NCI-H1105 (cell line): ENCODE measurements at regions not wholly inside any gene's neighbourhood (a gene's known extent, or its start where the extent isn't known, plus 50 kb on each side); places are given as distances from the start of the nearest gene placed in this dataset.

Experiments used
- DNase-seq: peaks from one replicate; lab custom pipeline; 2025; lab: John Stamatoyannopoulos, UW

DNA sequence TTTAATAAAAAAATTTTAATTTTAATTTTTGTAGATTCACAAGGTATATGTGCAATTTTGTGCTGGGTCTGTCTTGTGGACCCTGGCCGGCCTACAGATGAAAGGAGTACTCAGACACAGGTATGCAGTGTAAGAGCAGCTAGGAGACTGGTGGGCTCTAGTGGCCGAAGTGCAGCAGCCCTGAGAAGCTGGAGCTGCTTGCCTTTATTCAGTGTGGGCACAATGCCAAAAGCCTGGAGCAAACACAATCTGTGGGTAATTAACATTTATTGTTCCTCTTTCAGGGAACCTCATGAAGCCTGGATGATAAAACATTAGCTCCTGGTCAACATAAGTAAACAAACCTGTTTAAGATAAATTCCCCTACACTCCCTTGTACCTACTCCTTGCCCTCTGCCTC lies 135.7 kb upstream of the SEL1L start:
- DNase-seq, result peak; percentile 72

DNA sequence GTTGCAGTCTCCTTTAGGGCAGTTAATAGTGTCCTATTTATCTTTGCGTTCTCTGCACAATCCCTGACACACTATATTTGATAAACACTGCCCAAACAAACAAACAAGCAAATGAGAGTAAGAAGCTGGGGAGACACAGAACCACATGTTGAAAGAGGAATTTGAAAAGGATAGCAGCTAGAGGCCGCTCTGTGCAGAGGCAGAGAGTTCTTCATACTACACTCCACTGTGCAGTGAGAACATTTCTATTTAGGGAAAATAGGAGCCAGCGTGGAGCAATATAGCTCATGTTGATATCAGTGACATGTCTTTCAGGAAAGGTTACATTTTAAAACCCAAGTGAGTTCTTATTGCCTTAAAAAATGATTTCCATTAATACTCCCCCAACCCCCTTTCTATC lies 140.3 kb upstream of the SEL1L start:
- DNase-seq, result no peak

GRCh38 chr14:81676395-81676794 lies 142.7 kb upstream of the SEL1L start:
- DNase-seq, result no peak

DNA sequence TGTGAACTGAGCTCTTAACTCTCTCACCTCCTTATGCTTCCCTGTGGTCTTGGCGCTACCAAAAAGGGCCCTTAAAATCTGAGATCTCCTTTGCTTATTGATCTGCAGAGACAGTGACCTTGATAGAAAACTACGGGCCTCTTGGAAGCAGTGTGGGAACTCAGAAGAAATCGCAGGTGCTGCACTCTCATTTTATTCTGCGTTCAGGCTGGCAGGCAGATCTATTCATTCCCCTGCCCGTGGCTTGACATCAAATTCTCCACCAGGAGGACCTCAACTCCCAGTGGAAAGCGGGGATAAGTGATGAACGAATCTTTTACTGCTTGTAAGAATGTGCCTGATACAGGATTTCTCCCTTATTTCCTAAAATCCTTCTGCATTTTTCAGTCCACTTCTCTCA lies 143.2 kb upstream of the SEL1L start:
- no peak for DNase-seq

- no peak for DNase-seq
Measured at GRCh38 chr14:81677736-81678135, 144.1 kb upstream of the SEL1L start.

GRCh38 chr14:81679226-81679625 lies 145.6 kb upstream of the SEL1L start:
- DNase-seq, result no peak

GRCh38 chr14:81681541-81681940 lies 147.9 kb upstream of the SEL1L start:
- peak; percentile 46 for DNase-seq

DNA sequence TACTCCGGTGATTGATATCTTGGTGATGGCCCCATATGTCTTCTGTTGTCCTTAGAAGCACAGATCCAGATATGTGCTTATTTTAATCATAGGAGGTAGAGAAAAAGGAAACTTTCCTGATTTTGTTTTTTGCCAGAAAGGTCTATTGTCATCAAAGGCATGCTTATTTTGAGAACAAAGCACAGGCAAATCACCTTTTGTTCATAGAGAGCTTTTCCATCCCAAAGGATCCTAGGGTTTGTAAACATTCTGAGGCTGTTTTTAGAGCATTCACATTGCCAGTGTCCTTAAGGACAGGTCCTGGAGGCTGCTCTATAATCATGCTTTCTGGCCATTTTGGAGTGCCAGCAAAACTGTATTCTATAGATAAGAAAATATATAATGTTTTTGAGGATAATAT lies 148.5 kb upstream of the SEL1L start:
- no peak for DNase-seq

DNA sequence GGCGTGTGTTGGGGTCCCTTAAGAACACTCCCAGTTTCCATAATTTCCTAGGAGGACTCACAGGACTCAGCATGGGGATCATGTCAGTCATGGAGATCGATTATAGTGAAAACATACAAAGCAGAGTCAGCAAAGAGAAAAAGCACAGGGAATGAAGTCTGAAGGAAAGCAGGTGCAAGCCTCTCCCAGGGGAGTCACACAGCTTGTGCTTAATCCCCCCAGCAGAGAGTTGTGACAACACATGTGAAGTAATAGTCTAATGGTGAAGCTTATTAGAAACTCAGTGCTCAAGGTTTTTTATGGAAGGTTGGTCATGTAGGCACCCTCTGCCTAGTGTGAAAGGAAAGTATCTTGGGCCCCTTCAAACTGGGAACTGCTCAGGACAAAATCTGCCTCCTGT lies 149.0 kb upstream of the SEL1L start:
- no peak for DNase-seq

- DNase-seq, result no peak
Measured at GRCh38 chr14:81684696-81685095, 151.0 kb upstream of the SEL1L start.

DNA sequence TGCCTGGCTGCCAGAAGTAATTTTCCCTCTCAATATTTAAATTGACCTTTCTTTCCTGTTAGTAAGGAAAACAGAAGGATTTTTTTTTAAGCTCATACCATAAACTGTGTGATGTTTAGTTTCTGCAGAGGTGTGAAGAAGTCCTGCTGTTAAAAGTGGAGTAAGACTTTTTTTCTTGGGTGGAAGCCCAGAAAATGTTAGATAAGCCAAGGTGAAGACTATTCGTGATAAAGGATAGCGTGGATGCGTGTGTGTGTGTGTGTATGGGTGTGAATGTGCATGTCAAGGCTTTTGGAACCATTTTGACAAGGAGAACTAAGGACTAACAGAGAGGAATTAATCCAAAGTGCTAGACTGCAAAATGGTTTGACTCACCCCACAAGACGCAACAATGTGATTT lies 152.9 kb upstream of the SEL1L start:
- no peak for DNase-seq

- DNase-seq, result no peak
Measured at GRCh38 chr14:81691931-81692330, 158.3 kb upstream of the SEL1L start.

GRCh38 chr14:81694419-81694818 lies 160.8 kb upstream of the SEL1L start:
- no peak for DNase-seq

DNA sequence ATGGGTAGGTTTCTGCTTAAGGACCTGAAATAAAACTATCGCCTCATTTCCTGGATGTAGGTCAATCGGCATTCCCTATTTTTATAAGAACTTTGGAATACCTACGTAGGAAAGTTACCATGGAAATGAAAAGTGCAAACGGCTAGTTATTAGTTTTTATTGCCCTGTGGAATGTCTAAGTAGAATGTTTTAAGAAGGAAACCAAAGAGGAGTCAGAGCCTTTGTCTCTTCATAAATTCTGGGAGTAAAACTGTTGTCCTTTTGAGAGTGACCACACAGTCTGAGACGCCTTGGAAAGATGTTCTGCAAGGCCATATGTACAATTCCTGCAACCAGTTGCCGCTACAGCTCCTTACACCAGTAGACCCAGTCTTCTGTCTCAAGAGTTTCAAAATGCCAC lies 176.0 kb upstream of the SEL1L start:
- DNase-seq, result no peak

- peak; percentile 53 for DNase-seq
Measured at GRCh38 chr14:81710232-81710845, 176.7 kb upstream of the SEL1L start.

DNA sequence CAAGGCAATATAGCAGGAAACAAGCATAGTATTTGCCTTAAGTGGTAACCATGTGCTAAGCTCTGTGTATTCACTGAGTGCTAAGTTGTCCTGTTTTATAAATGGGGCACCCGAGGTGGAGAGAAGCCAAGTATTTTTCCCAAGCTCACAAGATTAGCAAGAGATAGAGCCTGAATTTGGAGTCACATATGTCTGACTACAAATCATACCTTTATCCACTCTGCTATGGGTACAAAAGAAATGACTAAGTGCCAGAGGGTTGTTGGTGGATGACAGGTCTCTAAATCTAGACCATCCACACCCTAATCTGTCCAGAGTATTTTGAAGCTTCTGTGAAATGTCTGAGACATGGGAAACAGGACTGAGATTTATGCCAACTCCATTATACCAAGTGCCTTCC lies 182.1 kb upstream of the SEL1L start:
- no peak for DNase-seq

- no peak for DNase-seq
Measured at GRCh38 chr14:81716953-81717352, 183.3 kb upstream of the SEL1L start.

GRCh38 chr14:81723956-81724355 lies 190.3 kb upstream of the SEL1L start:
- no peak for DNase-seq

DNA sequence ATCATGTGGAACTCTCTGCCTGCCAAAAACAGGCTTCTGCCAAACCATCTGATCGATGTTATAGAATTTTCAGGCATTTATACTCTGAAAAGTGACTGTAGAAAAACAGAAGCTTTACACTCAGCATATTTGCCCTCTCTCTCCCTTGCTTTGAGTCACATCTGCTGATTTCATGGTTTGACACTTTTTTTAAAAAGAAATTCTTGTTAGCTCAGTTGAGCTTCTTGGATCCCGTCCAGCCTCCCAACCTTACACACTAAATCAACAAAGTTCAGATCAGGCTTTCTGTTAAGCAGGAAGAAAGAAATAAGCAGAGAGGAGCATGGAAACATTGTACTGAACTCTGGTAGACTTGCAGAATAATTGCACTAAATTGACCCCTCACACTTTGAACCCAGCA lies 193.6 kb upstream of the SEL1L start:
- peak; percentile 84 for DNase-seq

- DNase-seq, result no peak
Measured at GRCh38 chr14:81728447-81728846, 194.8 kb upstream of the SEL1L start.

DNA sequence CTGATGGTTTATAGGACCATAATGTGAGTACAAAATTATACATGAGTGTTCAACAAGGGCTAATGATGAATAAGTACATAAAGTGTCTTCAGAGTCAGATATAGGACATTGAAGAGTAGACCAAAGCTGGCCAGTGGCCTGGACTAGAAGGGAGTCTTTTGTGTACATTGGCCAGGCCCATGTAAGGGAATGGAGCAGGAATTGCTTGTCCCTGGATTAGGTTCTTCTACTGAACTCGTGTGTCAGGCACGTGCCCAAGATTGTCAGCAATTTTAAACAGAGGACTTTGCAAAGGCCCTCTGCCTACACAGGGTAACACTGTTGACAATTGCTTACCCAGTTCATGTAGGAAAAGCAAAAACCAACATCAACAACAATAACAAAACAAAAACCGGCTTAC lies 196.0 kb upstream of the SEL1L start:
- no peak for DNase-seq

DNA sequence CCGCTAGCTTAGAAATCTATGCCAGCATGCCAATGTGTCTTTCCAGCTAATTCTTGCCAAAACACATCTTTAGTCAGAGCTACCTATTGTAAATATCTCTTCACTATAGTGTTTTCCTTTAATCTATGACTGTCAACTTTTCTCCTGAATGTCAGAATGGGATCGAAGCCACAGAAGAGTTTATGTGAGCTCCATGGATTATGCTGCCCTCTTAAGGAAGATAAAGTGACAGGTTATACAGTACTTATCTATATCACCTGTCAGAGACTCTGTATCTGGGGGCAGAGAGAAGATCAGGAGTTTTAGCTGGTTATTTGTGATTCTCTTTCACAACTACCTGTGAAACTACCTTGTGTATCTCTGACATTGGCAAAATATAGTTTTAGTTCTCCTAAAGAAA lies 204.3 kb upstream of the SEL1L start:
- no peak for DNase-seq

DNA sequence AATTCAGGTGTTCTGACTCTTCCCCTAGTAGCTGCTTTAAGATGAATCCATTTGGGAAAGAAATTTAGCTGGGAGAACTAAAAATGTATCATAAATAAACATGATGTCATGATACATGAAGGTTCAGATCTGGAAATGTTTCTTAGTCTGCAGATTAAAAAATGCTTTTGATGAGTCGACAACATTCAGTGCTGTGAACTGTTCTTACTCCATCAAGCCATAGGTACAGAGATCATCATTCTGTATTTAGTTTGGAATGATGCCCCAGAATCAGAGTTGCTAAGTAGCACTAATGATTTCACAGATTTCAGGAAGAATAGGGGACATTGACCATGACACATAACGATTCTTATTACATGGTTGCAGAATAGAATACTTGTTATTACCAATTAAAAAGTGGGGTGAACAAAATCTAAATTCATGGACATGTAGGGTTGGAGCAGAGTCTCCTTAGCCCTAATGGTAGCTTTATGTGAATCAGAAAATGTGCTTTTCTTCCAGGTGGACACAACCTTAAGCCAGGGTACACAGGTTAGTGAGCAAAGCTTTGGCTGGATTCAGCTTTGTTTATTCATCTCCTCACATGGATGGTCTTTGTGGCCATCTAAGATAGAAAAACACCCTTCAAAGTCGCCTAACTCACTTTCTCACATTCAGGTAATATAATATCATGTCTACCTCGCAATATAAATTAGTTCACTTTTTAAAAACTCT lies 205.4 kb upstream of the SEL1L start:
- no peak for DNase-seq

DNA sequence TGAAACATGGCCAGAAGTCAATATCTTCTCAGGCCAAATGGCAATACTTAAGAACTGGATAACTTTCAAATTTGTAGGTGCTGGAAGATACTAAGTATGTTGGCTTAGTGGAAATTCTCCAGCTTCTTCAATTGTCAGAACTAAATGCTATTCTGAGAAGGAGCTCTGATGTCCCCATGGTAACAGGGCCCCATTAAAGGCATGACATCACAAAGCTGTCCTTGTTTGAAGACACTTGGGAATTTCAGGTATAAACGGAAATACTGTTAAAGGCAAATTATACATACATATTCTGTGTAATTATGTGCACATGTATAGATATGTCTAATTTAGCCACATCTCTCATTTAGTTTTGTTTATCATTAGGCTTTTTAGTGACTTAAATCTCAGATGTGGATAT lies 210.0 kb upstream of the SEL1L start:
- no peak for DNase-seq
